Stimulated activated naive CD4-positive, alpha-beta T cell treated with Interleukin-2 at 50 U/mL for 16 hours (primary cell): ENCODE measurements at regions not wholly inside any gene's neighbourhood (a gene's known extent, or its start where the extent isn't known, plus 50 kb on each side); places are given as distances from the start of the nearest gene placed in this dataset.
A peak's percentile ranks its signal among the peaks of the same experiment; 100 is the strongest.
"Not testable (repeated sequence)": the region's sequence is repeated elsewhere in the genome, so short reads cannot be mapped to it uniquely, and the experiment has no call there.

Experiments
- DNase-seq: peaks from one replicate; lab custom pipeline; 2025; lab: John Stamatoyannopoulos, UW

GRCh38 chr10:8173243-8173865 lies 118.9 kb downstream of the GATA3 start:
- DNase-seq = no peak

GRCh38 chr10:8173866-8174243 lies 119.4 kb downstream of the GATA3 start:
- no peak for DNase-seq

GRCh38 chr10:8174762-8175161 lies 120.3 kb downstream of the GATA3 start:
- DNase-seq = no peak

GRCh38 chr10:8177526-8177925 lies 123.0 kb downstream of the GATA3 start:
- DNase-seq = not testable (repeated sequence)

GRCh38 chr10:8179773-8180172 lies 125.3 kb downstream of the GATA3 start:
- not testable (repeated sequence) for DNase-seq

- DNase-seq = no peak
Measured at GRCh38 chr10:8180360-8181109, 126.0 kb downstream of the GATA3 start.

GRCh38 chr10:8181496-8182157 lies 127.1 kb downstream of the GATA3 start:
- DNase-seq = no peak

- no peak for DNase-seq
Measured at GRCh38 chr10:8182806-8183205, 128.3 kb downstream of the GATA3 start.

GRCh38 chr10:8183241-8183704 lies 128.8 kb downstream of the GATA3 start:
- DNase-seq = peak; percentile 18

GRCh38 chr10:8187171-8187666 lies 132.7 kb downstream of the GATA3 start:
- no peak for DNase-seq

- DNase-seq = no peak
Measured at GRCh38 chr10:8189458-8189857, 135.0 kb downstream of the GATA3 start.

- no peak for DNase-seq
Measured at GRCh38 chr10:8192301-8192700, 137.8 kb downstream of the GATA3 start.

- no peak for DNase-seq
Measured at GRCh38 chr10:8193546-8193945, 139.1 kb downstream of the GATA3 start.

- DNase-seq = no peak
Measured at GRCh38 chr10:8194050-8194449, 139.6 kb downstream of the GATA3 start.

- DNase-seq = no peak
Measured at GRCh38 chr10:8206882-8207281, 152.4 kb downstream of the GATA3 start.

GRCh38 chr10:8211631-8212030 lies 157.1 kb downstream of the GATA3 start:
- DNase-seq = no peak

GRCh38 chr10:8213735-8214134 lies 159.2 kb downstream of the GATA3 start:
- no peak for DNase-seq

- DNase-seq = no peak
Measured at GRCh38 chr10:8214587-8214986, 160.1 kb downstream of the GATA3 start.

- DNase-seq = no peak
Measured at GRCh38 chr10:8216893-8217292, 162.4 kb downstream of the GATA3 start.

GRCh38 chr10:8221451-8221850 lies 167.0 kb downstream of the GATA3 start:
- DNase-seq = no peak

GRCh38 chr10:8224591-8224990 lies 170.1 kb downstream of the GATA3 start:
- no peak for DNase-seq

- no peak for DNase-seq
Measured at GRCh38 chr10:8225187-8225586, 170.7 kb downstream of the GATA3 start.

GRCh38 chr10:8227246-8227645 lies 172.8 kb downstream of the GATA3 start:
- no peak for DNase-seq
